ENCODE measurements at regions not wholly inside any gene's neighbourhood (a gene's known extent, or its start where the extent isn't known, plus 50 kb on each side); places are given as distances from the start of the nearest gene placed in this dataset.
"Not testable (repeated sequence)": the region's sequence is repeated elsewhere in the genome, so short reads cannot be mapped to it uniquely, and the experiment has no call there.

DNA sequence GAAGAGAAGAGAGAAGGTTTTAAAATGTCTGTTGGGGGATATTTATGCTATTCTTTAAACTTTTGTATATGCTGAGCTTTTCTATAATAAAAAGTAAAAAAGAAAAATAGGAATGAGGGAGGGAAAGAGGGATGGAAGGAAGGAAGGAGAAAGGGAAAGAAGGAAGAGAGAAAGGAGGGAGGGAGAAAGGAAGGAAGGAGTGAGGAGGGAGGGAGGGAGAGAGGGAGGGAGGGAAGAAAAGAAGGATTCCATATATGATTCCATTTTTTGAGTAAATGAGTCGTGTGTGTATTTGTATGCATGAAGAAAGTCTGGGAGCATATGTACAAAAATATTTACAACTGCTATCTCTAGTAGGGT lies 120.9 kb upstream of the ZBTB40 start:
- no peak overlapping the region for H3K4me3 ChIP-seq (replicated peaks; ENCODE audit: low read depth, low read length)
- DNase-seq (ENCODE audit: low read depth) = no peak
- TF ChIP-seq, protein P1, sequence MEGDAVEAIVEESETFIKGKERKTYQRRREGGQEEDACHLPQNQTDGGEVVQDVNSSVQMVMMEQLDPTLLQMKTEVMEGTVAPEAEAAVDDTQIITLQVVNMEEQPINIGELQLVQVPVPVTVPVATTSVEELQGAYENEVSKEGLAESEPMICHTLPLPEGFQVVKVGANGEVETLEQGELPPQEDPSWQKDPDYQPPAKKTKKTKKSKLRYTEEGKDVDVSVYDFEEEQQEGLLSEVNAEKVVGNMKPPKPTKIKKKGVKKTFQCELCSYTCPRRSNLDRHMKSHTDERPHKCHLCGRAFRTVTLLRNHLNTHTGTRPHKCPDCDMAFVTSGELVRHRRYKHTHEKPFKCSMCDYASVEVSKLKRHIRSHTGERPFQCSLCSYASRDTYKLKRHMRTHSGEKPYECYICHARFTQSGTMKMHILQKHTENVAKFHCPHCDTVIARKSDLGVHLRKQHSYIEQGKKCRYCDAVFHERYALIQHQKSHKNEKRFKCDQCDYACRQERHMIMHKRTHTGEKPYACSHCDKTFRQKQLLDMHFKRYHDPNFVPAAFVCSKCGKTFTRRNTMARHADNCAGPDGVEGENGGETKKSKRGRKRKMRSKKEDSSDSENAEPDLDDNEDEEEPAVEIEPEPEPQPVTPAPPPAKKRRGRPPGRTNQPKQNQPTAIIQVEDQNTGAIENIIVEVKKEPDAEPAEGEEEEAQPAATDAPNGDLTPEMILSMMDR (IDR thresholded peaks at IDR 0.05; ENCODE audit: low read length, missing control alignments) = no peak

DNA sequence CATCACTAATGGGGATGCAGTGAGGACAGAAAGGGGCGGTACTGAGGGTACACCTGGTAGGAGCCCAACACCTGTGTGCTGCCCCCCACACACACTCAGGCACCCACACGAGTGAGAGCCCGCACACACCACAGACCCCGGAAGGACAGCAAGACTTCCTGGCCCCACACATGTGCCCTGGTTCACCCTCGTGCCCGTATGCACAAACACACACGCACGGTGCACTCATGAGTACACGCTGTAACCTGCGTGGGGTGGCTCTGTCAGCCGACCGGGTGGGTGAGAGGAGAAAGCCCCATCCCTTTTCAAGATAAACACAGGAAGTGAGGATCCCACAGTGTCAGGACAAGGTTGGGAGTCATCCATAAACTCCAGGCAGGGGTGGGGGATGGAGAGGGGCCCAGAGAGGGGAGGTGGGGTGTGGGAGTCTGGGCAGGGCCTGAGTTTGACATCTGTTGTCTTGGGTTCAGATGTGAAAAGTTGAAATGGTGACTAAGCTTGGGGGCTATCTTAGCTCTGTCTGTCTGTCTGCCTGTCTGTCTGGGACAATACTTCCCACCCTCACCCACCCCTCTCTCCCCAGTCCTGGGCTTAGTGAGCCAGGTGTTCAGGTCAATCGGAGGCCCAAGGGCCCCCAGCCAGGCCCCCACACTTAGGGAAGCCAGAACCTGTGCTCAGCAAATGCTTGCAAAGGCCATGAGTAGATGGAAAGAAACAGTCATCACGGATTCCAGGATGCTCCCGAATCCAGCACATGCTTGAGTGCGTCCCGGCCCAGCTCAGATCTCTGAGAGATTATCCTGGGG lies 119.8 kb upstream of the ZBTB40 start:
- no peak overlapping the region for H3K4me3 ChIP-seq (replicated peaks; ENCODE audit: low read depth, low read length)

DNA sequence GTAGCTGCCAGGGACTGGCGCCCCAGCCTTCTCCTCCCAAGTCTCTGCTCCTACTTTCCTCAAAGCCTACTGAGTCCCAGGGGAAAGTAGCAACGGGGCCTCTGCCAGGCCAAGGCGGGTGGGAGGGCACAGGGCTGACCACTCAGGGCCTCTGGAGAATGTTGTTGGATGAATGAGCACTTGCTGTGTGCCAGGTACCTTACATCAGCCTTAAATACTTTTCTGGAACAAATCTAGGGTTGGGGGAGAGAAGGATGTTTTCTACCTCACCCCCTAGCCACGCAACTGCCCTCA lies 119.3 kb upstream of the ZBTB40 start:
- TF ChIP-seq, protein P1 (IDR thresholded peaks at IDR 0.05; ENCODE audit: low read length, missing control alignments) = no peak
- no peak overlapping the region for H3K4me3 ChIP-seq (replicated peaks; ENCODE audit: low read depth, low read length)
- no peak for DNase-seq (ENCODE audit: low read depth)

More for the DNA sequence above, 119.8 kb upstream of the ZBTB40 start:
- TF ChIP-seq, protein P1 (IDR thresholded peaks at IDR 0.05; ENCODE audit: low read length, missing control alignments) = no peak
- no peak for DNase-seq (ENCODE audit: low read depth)

DNA sequence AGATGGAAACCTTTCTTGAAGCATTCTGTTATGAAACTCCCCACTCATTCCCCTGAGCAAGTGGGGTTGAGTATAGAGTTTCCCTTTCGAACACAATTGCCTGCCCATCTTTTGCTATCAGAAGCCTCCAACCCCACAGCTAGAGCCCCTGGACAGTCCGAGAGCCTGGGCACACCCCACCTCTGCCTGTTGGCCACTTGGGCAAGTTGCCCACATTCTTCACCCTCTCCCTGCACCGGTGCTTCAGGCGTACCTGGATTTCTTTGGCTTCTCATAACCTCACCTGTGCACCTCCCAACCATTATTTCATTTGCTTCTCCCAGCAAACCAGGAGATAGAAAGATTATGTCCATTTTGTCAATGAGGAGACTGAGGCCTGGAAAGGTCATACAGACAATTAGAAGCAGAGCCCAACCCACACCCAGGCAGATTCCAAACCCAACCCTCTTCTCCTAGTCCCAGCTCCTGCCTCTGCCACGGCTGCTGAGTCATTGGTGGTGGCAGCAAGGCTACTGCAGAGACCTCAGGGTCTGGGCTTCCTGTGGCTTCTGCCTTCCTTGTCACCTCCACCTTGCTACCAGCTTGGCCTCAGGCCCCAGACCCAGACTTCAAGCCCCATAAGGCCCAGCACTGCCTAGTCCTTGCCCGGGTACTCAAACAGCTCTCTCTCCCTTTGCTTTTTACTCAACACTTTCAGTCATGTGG lies 118.7 kb upstream of the ZBTB40 start:
- no peak for DNase-seq (ENCODE audit: low read depth)
- no peak overlapping the region for H3K4me3 ChIP-seq (replicated peaks; ENCODE audit: low read depth, low read length)
- TF ChIP-seq, protein P1 (IDR thresholded peaks at IDR 0.05; ENCODE audit: low read length, missing control alignments) = no peak

DNA sequence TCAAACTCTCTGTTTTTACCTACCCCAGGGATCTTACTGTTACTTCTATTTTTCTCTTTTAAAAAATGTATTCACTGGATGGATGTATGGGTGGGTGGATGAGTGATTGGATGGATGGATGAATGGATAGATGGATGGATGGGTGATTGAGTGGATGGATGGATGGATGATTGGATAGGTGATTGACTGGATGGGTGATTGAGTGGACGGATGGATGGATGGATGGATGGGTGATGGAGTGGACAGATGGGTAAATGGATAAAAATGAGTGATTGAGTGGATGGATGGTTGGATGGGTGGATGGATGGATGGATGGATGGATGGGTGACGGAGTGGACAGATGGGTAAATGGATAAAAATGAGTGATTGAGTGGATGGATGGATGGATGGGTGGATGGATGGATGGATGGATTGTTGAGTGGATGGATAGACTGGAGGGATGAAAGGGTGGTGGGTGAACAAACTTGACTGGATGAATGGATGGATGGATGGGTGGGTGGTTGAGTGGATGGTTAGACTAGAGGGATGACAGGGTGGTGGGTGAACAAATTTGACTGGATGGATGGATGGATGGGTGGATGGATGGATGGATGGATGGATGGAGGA lies 118.0 kb upstream of the ZBTB40 start:
- no peak for DNase-seq (ENCODE audit: low read depth)
- no peak overlapping the region for H3K4me3 ChIP-seq (replicated peaks; ENCODE audit: low read depth, low read length)
- TF ChIP-seq, protein P1 (IDR thresholded peaks at IDR 0.05; ENCODE audit: low read length, missing control alignments) = no peak

DNA sequence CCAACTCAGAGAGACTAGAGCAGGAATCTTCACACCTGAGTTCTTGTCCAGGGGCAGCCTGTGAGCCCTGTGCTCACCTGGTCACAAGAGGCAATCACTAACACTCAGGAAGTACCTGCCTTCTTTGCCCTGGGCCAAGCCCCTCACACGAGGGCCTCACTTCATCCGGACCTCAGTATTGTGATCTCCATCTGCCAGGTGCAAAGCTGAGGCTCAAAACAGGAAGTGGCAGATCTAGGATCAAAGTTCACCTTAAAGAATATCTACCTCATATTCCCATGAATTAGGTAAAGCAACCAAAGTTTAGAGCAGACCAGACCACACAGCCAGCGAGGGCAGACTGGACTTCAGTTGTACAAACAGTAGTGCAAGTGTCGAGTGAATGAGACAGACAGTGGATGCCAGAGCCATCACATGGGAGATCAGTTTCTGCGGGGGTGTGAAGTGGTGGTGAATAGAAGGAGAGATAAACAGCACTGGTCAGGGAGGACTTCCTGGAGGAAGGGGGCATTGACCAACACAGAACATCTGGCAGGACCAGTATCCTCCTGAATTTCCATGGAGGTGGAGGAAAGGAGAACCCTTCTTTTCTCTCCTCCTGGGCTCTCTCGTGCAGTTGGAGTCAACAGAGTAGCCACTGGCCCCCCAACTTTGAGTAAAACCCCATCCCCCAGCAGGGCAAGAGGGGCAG lies 116.6 kb upstream of the ZBTB40 start:
- H3K4me3 ChIP-seq (replicated peaks; ENCODE audit: low read depth, low read length) = no peak overlapping the region
- DNase-seq (ENCODE audit: low read depth) = no peak
- TF ChIP-seq, protein P1 (IDR thresholded peaks at IDR 0.05; ENCODE audit: low read length, missing control alignments) = no peak

DNA sequence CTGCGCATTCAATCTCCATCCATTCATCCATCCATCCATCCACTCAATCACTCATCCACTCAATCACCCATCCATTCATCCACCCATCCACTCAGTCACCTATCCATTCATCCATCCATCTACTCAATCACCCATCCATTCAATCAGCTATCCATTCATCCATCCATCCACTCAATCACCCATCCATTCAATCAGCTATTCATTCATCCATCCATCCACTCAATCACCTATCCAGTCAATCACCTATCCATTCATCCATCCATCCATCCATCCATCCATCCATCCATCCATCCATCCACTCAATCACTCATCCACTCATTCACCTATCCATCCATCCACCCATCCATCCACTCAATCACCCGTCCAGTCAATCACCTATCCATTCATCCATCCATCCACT lies 115.4 kb upstream of the ZBTB40 start:
- not testable (repeated sequence) for DNase-seq (ENCODE audit: low read depth); H3K4me3 ChIP-seq (replicated peaks; ENCODE audit: low read depth, low read length)

DNA sequence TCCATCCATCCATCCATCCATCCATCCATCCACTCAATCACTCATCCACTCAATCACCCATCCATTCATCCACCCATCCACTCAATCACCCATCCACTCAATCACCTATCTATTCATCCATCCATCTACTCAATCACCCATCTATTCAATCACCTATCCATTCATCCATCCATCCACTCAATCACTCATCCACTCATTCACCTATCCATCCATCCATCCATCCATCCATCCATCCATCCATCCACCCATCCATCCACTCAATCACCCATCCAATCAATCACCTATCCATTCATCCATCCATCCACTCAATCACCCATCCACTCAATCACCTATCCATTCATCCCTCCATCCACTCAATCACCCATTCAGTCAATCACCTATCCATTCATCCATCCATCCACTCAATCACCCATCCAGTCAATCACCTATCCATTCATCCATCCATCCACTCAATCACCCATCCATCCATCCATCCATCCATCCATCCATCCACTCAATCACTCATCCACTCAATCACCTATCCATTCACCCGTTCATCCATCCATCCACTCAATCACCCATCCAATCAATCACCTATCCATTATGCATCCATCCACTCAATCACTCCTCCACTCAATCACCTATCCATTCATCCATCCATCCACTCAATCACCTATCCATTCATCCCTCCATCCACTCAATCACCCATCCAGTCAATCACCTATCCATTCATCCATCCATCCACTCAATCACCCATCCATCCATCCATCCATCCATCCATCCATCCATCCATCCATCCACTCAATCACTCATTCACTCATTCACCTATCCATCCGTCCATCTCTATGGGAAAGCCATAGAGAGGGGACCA lies 114.7 kb upstream of the ZBTB40 start:
- not testable (repeated sequence) for DNase-seq (ENCODE audit: low read depth); H3K4me3 ChIP-seq (replicated peaks; ENCODE audit: low read depth, low read length)
